Heart left ventricle (tissue), 16 donors: ENCODE measurements at regions not wholly inside any gene's neighbourhood (a gene's known extent, or its start where the extent isn't known, plus 50 kb on each side); places are given as distances from the start of the nearest gene placed in this dataset.

ENCODE experiments used
- ATAC-seq, 4 donors: fragments of 200-7000 bp; cut with Tn5 transposase; one replicate each; pipeline ENCODE4 v1.9.1; 2020 to 2022; ENCODE audit warnings: moderate library complexity in 4 of 4, mild to moderate bottlenecking in 3 of 4, moderate number of reproducible peaks in 1 of 4
- DNase-seq, 5 donors: peaks; one replicate each; pipeline ENCODE4 v3.0.0-alpha.2; 2020
- H3K27ac ChIP-seq, 12 donors: fragments of 200-600 bp; sonication (generic) in 4 of 12; one replicate each; pipeline versions ENCODE4 v1.5.0 to v1.8.0; 2016 to 2022; ENCODE audit warnings: mild to moderate bottlenecking in 2 of 12
- H3K27me3 ChIP-seq, 9 donors: fragments of 200-600 bp; sonication (generic) in 2 of 9; one replicate each; pipeline versions ENCODE4 v1.5.1 to v1.8.0; 2016 to 2022; ENCODE audit warnings: mild to moderate bottlenecking in 3 of 9
- H3K36me3 ChIP-seq, 9 donors: fragments of 200-600 bp; sonication (generic) in 2 of 9; one replicate each; pipeline versions ENCODE4 v1.5.0 to v1.8.0; 2018 to 2022; ENCODE audit warnings: mild to moderate bottlenecking in 2 of 9
- H3K4me1 ChIP-seq, 12 donors: fragments of 200-600 bp; sonication (generic) in 4 of 12; one replicate each; pipeline versions ENCODE4 v1.5.0 to v1.8.0; 2016 to 2022; ENCODE audit warnings: mild to moderate bottlenecking in 3 of 12
- H3K4me3 ChIP-seq, 12 donors: fragments of 200-600 bp; sonication (generic) in 4 of 12; one replicate each; pipeline versions ENCODE4 v1.5.0 to v1.8.0; 2017 to 2022; ENCODE audit warnings: mild to moderate bottlenecking in 9 of 12, moderate library complexity in 4 of 12
- H3K9me3 ChIP-seq, 12 donors: fragments of 200-600 bp; sonication (generic) in 4 of 12; one replicate each; pipeline versions ENCODE4 v1.5.0 to v1.8.0; 2016 to 2022; ENCODE audit warnings: mild to moderate bottlenecking in 1 of 12
- CTCF ChIP-seq, 12 donors: fragments of 200-600 bp; sonication (generic) in 4 of 12; IDR thresholded peaks; one replicate each; pipeline versions ENCODE4 v1.5.0 to v1.8.0; 2018 to 2022; ENCODE audit warnings: antibody characterized with exemption in 12 of 12, mild to moderate bottlenecking in 5 of 12
- POLR2A ChIP-seq, 2 donors: fragments of 450-650 bp; IDR thresholded peaks; one replicate each; pipeline ENCODE4 v1.6.1; 2017; ENCODE audit warnings: antibody characterized with exemption in 2 of 2, mild to moderate bottlenecking in 2 of 2, moderate library complexity in 2 of 2
- WGBS, 4 donors: extraction: QIAGEN DNeasy Blood & Tissue Kit in 2 of 4; methylation state at CpG; one replicate each; pipeline versions ENCODE4 v1.1.5 to v1.1.7; 2013 to 2018; 5-methylcytosine and 5-hydroxymethylcytosine counted together
- intact Hi-C, 10 donors: fragments of 100-400 bp; cut with DNase I; formaldehyde crosslinking; loops; one replicate each; pipeline versions ENCODE4 v1.11.1 to v1.14.2; 2022
- donor health status: ischemic (EF 13 %, LVEDD 7.1; RV severe dilation, severe dysfunction).
- donor health status: healthy with polysubstance abuse.
- donor health status: DM: no; HTN: yes; CAD: no.
- donor health status: DM: no; HTN: no; CAD: no.
- donor health status: ischemic (EF 25% LVEDD 6.9; RV normal size, moderate dysfunction).
- donor health status: ischemic (EF 25% LVEDD 5.7; RV mildly dilated, moderate dysfunction).
- donor health status: healthy.
- donor health status: DM: yes; HTN: yes; CAD: no.
- donor health status: ischemic (EF 35%, LVEDD 5.7; RV mildly dilated, moderate dysfunction).
- donor health status: nonischemic (EF 11% LVEDD 7.7; RV severe dilation, severe dysfunction).
- donor health status: DM: yes; HTN: yes; CAD: no.
- donor health status: PGD.
- donor health status: ischemic (EF 29% LVEDD 5.4; RV normal size, mild dysfunction).
- donor health status: nonischemic (EF 23%, LVEDD 6.1; RV moderate dilation, normal function).

- Histone ChIP-seq H3K4me1 (no peaks in the 10 kb centered on the region), H3K27me3 (peaks cover 0 to 5% (median 0%) of the 10 kb centered on the region in 9 donors), H3K36me3 (no peaks in the 10 kb centered on the region), H3K4me3 (no peak overlapping the region), H3K27ac (no peak overlapping the region), H3K9me3 (peaks cover 0 to 27% (median 3%) of the 10 kb centered on the region in 12 donors)
- ATAC-seq (no peak), DNase-seq (no peak)
- intact Hi-C loops = no loop called here
- 57 to 77% (median 64%) methylated on average over 5 of the region's 5 CpGs for WGBS, 4 donors
- TF ChIP-seq CTCF (IDR thresholded peaks at IDR 0.05) = no peak
- TF ChIP-seq POLR2A (IDR thresholded peaks at IDR 0.05) = no peak
Observed at GRCh38 chr16:55030944-55031343, 100.3 kb downstream of the IRX5 start.

GRCh38 chr16:55031481-55031880 is 100.8 kb downstream of the IRX5 start:
- intact Hi-C loops = no loop called here
- Histone ChIP-seq H3K4me1 (no peaks in the 10 kb centered on the region), H3K4me3 (no peak overlapping the region), H3K27me3 (peaks cover 0 to 5% (median 0%) of the 10 kb centered on the region in 9 donors), H3K27ac (no peak overlapping the region), H3K36me3 (no peaks in the 10 kb centered on the region), H3K9me3 (peaks cover 0 to 22% (median 3%) of the 10 kb centered on the region in 12 donors)
- DNase-seq (no peak), ATAC-seq (no peak)
- WGBS, 4 donors = 76 to 78% (median 77%) methylated on average over 6 of the region's 6 CpGs
- no peak for TF ChIP-seq POLR2A (IDR thresholded peaks at IDR 0.05)
- no peak for TF ChIP-seq CTCF (IDR thresholded peaks at IDR 0.05)

GRCh38 chr16:55033225-55034156 is 102.8 kb downstream of the IRX5 start:
- intact Hi-C loops = no loop called here
- H3K9me3 ChIP-seq = peaks cover 0 to 13% (median 3%) of the 10 kb centered on the region in 12 donors
- 89 to 92% (median 92%) methylated on average over 28 of the region's 28 CpGs for WGBS, 4 donors
- no peak for DNase-seq
- no peak overlapping the region for H3K4me3 ChIP-seq
- H3K27ac ChIP-seq = no peak overlapping the region
- TF ChIP-seq POLR2A (IDR thresholded peaks at IDR 0.05) (no peak), CTCF (IDR thresholded peaks at IDR 0.05) (no peak)
- no peaks in the 10 kb centered on the region for H3K36me3 ChIP-seq
- H3K4me1 ChIP-seq = no peaks in the 10 kb centered on the region
- ATAC-seq = no peak
- peaks cover 0 to 5% (median 0%) of the 10 kb centered on the region in 9 donors for H3K27me3 ChIP-seq

GRCh38 chr16:55035029-55035428 is 104.4 kb downstream of the IRX5 start:
- Histone ChIP-seq H3K4me1 (no peaks in the 10 kb centered on the region), H3K27ac (no peak overlapping the region), H3K9me3 (peaks cover 0 to under 1% (median 0%) of the 10 kb centered on the region in 12 donors), H3K27me3 (peaks cover 0 to 5% (median 0%) of the 10 kb centered on the region in 9 donors), H3K4me3 (no peak overlapping the region), H3K36me3 (no peaks in the 10 kb centered on the region)
- TF ChIP-seq POLR2A (IDR thresholded peaks at IDR 0.05) (no peak), CTCF (IDR thresholded peaks at IDR 0.05) (peak; percentile 17 to 59 (median 36))
- ATAC-seq (peak in 1 of 4 donors; percentile 59), DNase-seq (peak in 2 of 5 donors; percentile 43)
- WGBS, 4 donors = 33 to 38% (median 35%) methylated on average over 9 of the region's 9 CpGs
- intact Hi-C loops = loop anchor here in 1 of 10 donors (5.0 kb wide), 1 partner anchor 48 kb away; no protein-coding TSS in a partner anchor
